SKM-1 treated with dmso at 0.1 percent for 144 hours (cell line): ENCODE measurements at regions not wholly inside any gene's neighbourhood (a gene's known extent, or its start where the extent isn't known, plus 50 kb on each side); places are given as distances from the start of the nearest gene placed in this dataset.
"Not testable (repeated sequence)": the region's sequence is repeated elsewhere in the genome, so short reads cannot be mapped to it uniquely, and the experiment has no call there.

Source experiments
- DNase-seq: peaks from one replicate; lab custom pipeline; 2025; ENCODE audit not compliant: unreplicated experiment; lab: John Stamatoyannopoulos, UW

GRCh38 chr16:31734265-31734664 lies 139.3 kb upstream of the ZNF267 start:
- no peak for DNase-seq

- DNase-seq = not testable (repeated sequence)
These were observed 128.5 kb upstream of the ZNF267 start for GRCh38 chr16:31745098-31745497.

GRCh38 chr16:31745900-31746299 lies 127.7 kb upstream of the ZNF267 start:
- DNase-seq = no peak

- DNase-seq = no peak
These were observed 118.5 kb upstream of the ZNF267 start for GRCh38 chr16:31754998-31755615.

GRCh38 chr16:31764103-31764502 lies 109.5 kb upstream of the ZNF267 start:
- no peak for DNase-seq

- DNase-seq = no peak
These were observed 106.3 kb upstream of the ZNF267 start for GRCh38 chr16:31767267-31767666.

GRCh38 chr16:31780342-31780741 lies 93.3 kb upstream of the ZNF267 start:
- no peak for DNase-seq

- no peak for DNase-seq
These were observed 88.5 kb upstream of the ZNF267 start for GRCh38 chr16:31785126-31785525.

- DNase-seq = no peak
These were observed 66.5 kb upstream of the ZNF267 start for GRCh38 chr16:31807086-31807485.

GRCh38 chr16:31810863-31811262 lies 62.7 kb upstream of the ZNF267 start:
- DNase-seq = no peak

GRCh38 chr16:31816141-31816540 lies 57.5 kb upstream of the ZNF267 start:
- DNase-seq = not testable (repeated sequence)

- no peak for DNase-seq
These were observed 54.2 kb upstream of the ZNF267 start for GRCh38 chr16:31819386-31819785.

GRCh38 chr16:31819948-31820347 lies 53.7 kb upstream of the ZNF267 start:
- DNase-seq = no peak
